GM12878 (cell line): ENCODE measurements at regions not wholly inside any gene's neighbourhood (a gene's known extent, or its start where the extent isn't known, plus 50 kb on each side); places are given as distances from the start of the nearest gene placed in this dataset.

Source experiments
- ATAC-seq: fragments of 200-7000 bp; cut with Tn5 transposase; 3 replicates; pipeline ENCODE4 v1.9.1; 2020; ENCODE audit warnings: mild to moderate bottlenecking, moderate library complexity
- BruUV-seq: library from RNA; stranded (reverse); fragments of 400-500 nt; replicated peaks from 2 replicates; lab custom pipeline; 2021; lab: Mats Ljungman, UMichigan
- CTCF ChIA-PET: fragments of 300-600 bp; sonication (Branson Sonifier 250); formaldehyde crosslinking; extraction: SDS; loops from one replicate; lab custom pipeline; 2021; ENCODE audit warnings: inconsistent platforms; lab: Yijun Ruan, JAX
- POLR2A ChIA-PET: fragments of 350-600 bp; formaldehyde crosslinking; extraction: SDS; loops from one replicate; lab custom pipeline; 2021; ENCODE audit warnings: inconsistent platforms; lab: Charles Lee
- RAD21 ChIA-PET: fragments of 300-600 bp; sonication (Branson Sonifier 250); formaldehyde crosslinking; loops from one replicate; lab custom pipeline; 2023; ENCODE audit warnings: antibody characterized with exemption; ENCODE audit not compliant: unreplicated experiment; lab: Charles Lee
- SMC1A ChIA-PET: fragments of 300-600 bp; sonication (Branson Sonifier 250); formaldehyde crosslinking; loops from one replicate; lab custom pipeline; 2023; ENCODE audit not compliant: unreplicated experiment, uncharacterized antibody; lab: Charles Lee
- DNase-seq: peaks from one replicate; pipeline ENCODE4 v3.0.0-alpha.2; 2011; ENCODE audit warnings: low read depth, low spot score
- FAIRE-seq: peaks from 3 replicates; lab custom pipeline; 2011; peaks lifted over from hg19 to GRCh38; lab: Jason Lieb, UNC
- H2AFZ ChIP-seq: 2 replicates; pipeline ENCODE4 v1.6.0; 2011; ENCODE audit warnings: low read depth, low read length, control low read depth; ENCODE audit not compliant: control insufficient read depth
- H3K27ac ChIP-seq: 2 replicates; pipeline ENCODE4 v1.5.1; 2011; ENCODE audit warnings: control low read depth; ENCODE audit not compliant: control insufficient read depth, insufficient read depth
- H3K27me3 ChIP-seq, 2 experiments: replicated peaks in 1 of 2; 2 replicates each; pipeline versions ENCODE4 v1.6.0 to v1.6.1; 2011; ENCODE audit warnings: low read length in 1 of 2; ENCODE audit not compliant: control insufficient read depth in 2 of 2, insufficient read depth in 2 of 2
- H3K36me3 ChIP-seq, 2 experiments: 2 replicates each; pipeline ENCODE4 v1.5.1; 2011; ENCODE audit warnings: low read length in 1 of 2; ENCODE audit not compliant: control insufficient read depth in 2 of 2, insufficient read depth in 2 of 2
- H3K4me1 ChIP-seq: 2 replicates; pipeline ENCODE4 v1.6.1; 2011; ENCODE audit warnings: mild to moderate bottlenecking, low read length, moderate library complexity, mixed read lengths; ENCODE audit not compliant: control insufficient read depth, insufficient read depth
- H3K4me2 ChIP-seq: 2 replicates; pipeline ENCODE4 v1.6.0; 2011; ENCODE audit warnings: control low read depth; ENCODE audit not compliant: control insufficient read depth, insufficient read depth
- H3K4me3 ChIP-seq: fragments of 200-600 bp; sonication (generic); 2 replicates; pipeline ENCODE4 v1.5.1; 2016
- H3K79me2 ChIP-seq: 2 replicates; pipeline ENCODE4 v1.6.0; 2011; ENCODE audit warnings: low read length; ENCODE audit not compliant: control insufficient read depth, insufficient read depth
- H3K9ac ChIP-seq: 2 replicates; pipeline ENCODE4 v1.8.0; 2011; ENCODE audit warnings: low read length, control low read depth, mixed read lengths; ENCODE audit not compliant: control insufficient read depth, insufficient read depth
- H3K9me3 ChIP-seq: replicated peaks from 3 replicates; pipeline ENCODE4 v1.5.1; 2011; ENCODE audit warnings: mild to moderate bottlenecking, low read length; ENCODE audit not compliant: control insufficient read depth, insufficient read depth
- H4K20me1 ChIP-seq: 2 replicates; pipeline ENCODE4 v1.6.0; 2011; ENCODE audit not compliant: control insufficient read depth, insufficient read depth
- BCL3 ChIP-seq: IDR thresholded peaks from 2 replicates; pipeline ENCODE4 v1.6.1; 2011; ENCODE audit warnings: borderline replicate concordance, low read depth, mild to moderate bottlenecking, moderate library complexity, low read length; ENCODE audit not compliant: insufficient read depth, poor library complexity, severe bottlenecking
- CHD2 ChIP-seq: IDR thresholded peaks from 2 replicates; pipeline ENCODE4 v1.6.1; 2011; ENCODE audit warnings: low read depth, low read length, improper control_type of control experiment, borderline replicate concordance
- ESRRA ChIP-seq: IDR thresholded peaks from 2 replicates; pipeline ENCODE4 v1.6.1; 2012; ENCODE audit warnings: mild to moderate bottlenecking, low read length, improper control_type of control experiment
- FOS ChIP-seq: IDR thresholded peaks from 3 replicates; pipeline ENCODE4 v1.6.1; 2011; ENCODE audit warnings: borderline replicate concordance; ENCODE audit not compliant: insufficient read length; ENCODE audit errors: extremely low read depth
- FOXK2 ChIP-seq: fragments of 450-650 bp; IDR thresholded peaks from 2 replicates; pipeline ENCODE4 v1.6.1; 2017; ENCODE audit warnings: mild to moderate bottlenecking, moderate library complexity
- MEF2A ChIP-seq: IDR thresholded peaks from 2 replicates; pipeline ENCODE4 v1.6.1; 2011; ENCODE audit warnings: low read depth, mild to moderate bottlenecking, low read length, moderate library complexity; ENCODE audit not compliant: insufficient read depth
- MXI1 ChIP-seq: fragments of 150-350 bp; IDR thresholded peaks from 2 replicates; pipeline ENCODE4 v1.6.1; 2011; ENCODE audit warnings: low read depth, mild to moderate bottlenecking, inconsistent platforms, low read length, improper control_type of control experiment
- SMAD5 ChIP-seq: IDR thresholded peaks from 2 replicates; pipeline ENCODE4 v1.6.1; 2016; ENCODE audit warnings: antibody characterized with exemption, low read depth
- YBX1 ChIP-seq: fragments of 450-650 bp; IDR thresholded peaks from 2 replicates; pipeline ENCODE4 v1.6.1; 2016; ENCODE audit warnings: antibody characterized with exemption
- ZBTB11 ChIP-seq: fragments of 450-650 bp; formaldehyde crosslinking; IDR thresholded peaks from 2 replicates; pipeline ENCODE4 v1.5.0; 2022; ENCODE audit warnings: mild to moderate bottlenecking, missing genetic modification characterization
- ZZZ3 ChIP-seq: IDR thresholded peaks from 2 replicates; pipeline ENCODE4 v1.6.1; 2011; ENCODE audit warnings: low read depth; ENCODE audit not compliant: control insufficient read depth, insufficient read length
- WGBS: methylation state at CpG from one replicate; pipeline ENCODE4 v1.1.6; 2016; ENCODE audit warnings: low lambda C conversion rate; ENCODE audit not compliant: insufficient replicate concordance, insufficient coverage; ENCODE audit errors: missing lambda C conversion rate; 5-methylcytosine and 5-hydroxymethylcytosine counted together
- in situ Hi-C: fragments of 300-500 bp; cut with MboI; formaldehyde crosslinking; loops from 9 replicates; pipeline ENCODE4 v1.14.3; 2018; ENCODE audit warnings: mixed read lengths
- intact Hi-C: fragments of 100-400 bp; cut with micrococcal nuclease; formaldehyde crosslinking; loops from one replicate; pipeline ENCODE4 v1.14.2; 2022; ENCODE audit not compliant: unreplicated experiment
- TF ChIP-seq, protein P1 (sequence below): fragments of 450-650 bp; formaldehyde crosslinking; IDR thresholded peaks from 2 replicates; pipeline ENCODE4 v1.4.0; 2020; ENCODE audit warnings: mild to moderate bottlenecking, moderate library complexity

DNA sequence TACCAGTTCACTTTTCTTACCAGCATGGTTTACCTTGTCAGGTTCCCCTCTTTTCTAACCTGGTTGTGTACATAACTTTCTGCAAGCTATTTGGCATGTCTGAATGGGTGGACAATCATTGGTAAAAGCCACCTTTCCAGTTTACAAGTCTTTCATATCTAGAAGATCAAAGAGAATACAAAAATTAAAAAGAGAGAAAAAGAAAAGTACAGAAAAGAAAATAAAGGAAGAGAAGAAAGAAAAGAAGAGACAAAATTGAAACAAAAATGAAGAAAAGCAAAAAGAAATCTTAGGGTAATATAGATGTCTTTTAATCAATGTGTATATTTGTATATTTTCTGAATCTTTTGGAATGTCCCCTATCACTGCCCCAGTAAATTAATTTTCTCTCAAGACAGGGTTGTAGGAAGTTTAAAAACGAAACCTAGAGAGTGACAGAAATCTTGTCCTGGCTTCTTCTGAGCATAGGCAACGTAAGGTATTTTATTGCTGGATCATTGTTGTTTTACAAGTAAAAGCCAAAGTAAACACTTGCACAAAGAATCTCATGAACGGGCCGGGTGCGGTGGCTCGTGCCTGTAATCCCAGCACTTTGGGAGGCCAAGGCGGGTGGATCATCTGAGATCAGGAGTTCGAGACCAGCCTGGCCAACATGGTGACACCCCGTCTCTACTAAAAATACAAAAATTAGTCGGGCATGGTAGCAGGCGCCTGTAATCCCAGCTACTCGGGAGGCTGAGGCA lies 98.7 kb upstream of the IFNE start (continued):
- TF ChIP-seq SMAD5 = no peak
- no peak for TF ChIP-seq FOS
- no peak for TF ChIP-seq ZZZ3
- TF ChIP-seq, all 136 proteins: peak for 0

- Histone ChIP-seq H3K27ac (no peak overlapping the region), H2AFZ (no peak overlapping the region), H3K36me3 (no peaks in the 10 kb centered on the region), H3K4me2 (no peak overlapping the region), H3K9ac (no peak overlapping the region), H3K4me1 (no peaks in the 10 kb centered on the region), H3K79me2 (no peaks in the 10 kb centered on the region), H3K9me3 (no peaks in the 10 kb centered on the region), H4K20me1 (no peaks in the 10 kb centered on the region), H3K27me3 (no peaks in the 10 kb centered on the region), H3K4me3 (no peak overlapping the region)
- 0% methylated on average over 3 of the region's 3 CpGs for WGBS
- ATAC-seq = no peak
- ChIA-PET CTCF (no interaction called here), POLR2A (no interaction called here), SMC1A (interaction anchor here (1.4 kb wide), 1 partner anchor 30 kb away, joined by 3 read pairs; no protein-coding TSS in a partner anchor), RAD21 (no interaction called here)
- BruUV-seq = no TSS peak
- no peak for FAIRE-seq
- no peak for DNase-seq
- in situ Hi-C loops (no loop called here), intact Hi-C loops (no loop called here)
- TF ChIP-seq MXI1 (no peak), BCL3 (no peak), ZBTB11 (CRISPR knock-in tag) (no peak), FOXK2 (no peak), MEF2A (no peak), CHD2 (no peak), ESRRA (no peak), YBX1 (no peak)
- TF ChIP-seq, protein P1, sequence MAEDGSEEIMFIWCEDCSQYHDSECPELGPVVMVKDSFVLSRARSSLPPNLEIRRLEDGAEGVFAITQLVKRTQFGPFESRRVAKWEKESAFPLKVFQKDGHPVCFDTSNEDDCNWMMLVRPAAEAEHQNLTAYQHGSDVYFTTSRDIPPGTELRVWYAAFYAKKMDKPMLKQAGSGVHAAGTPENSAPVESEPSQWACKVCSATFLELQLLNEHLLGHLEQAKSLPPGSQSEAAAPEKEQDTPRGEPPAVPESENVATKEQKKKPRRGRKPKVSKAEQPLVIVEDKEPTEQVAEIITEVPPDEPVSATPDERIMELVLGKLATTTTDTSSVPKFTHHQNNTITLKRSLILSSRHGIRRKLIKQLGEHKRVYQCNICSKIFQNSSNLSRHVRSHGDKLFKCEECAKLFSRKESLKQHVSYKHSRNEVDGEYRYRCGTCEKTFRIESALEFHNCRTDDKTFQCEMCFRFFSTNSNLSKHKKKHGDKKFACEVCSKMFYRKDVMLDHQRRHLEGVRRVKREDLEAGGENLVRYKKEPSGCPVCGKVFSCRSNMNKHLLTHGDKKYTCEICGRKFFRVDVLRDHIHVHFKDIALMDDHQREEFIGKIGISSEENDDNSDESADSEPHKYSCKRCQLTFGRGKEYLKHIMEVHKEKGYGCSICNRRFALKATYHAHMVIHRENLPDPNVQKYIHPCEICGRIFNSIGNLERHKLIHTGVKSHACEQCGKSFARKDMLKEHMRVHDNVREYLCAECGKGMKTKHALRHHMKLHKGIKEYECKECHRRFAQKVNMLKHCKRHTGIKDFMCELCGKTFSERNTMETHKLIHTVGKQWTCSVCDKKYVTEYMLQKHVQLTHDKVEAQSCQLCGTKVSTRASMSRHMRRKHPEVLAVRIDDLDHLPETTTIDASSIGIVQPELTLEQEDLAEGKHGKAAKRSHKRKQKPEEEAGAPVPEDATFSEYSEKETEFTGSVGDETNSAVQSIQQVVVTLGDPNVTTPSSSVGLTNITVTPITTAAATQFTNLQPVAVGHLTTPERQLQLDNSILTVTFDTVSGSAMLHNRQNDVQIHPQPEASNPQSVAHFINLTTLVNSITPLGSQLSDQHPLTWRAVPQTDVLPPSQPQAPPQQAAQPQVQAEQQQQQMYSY = no peak
Observed at GRCh38 chr9:21583628-21584377, 101.7 kb upstream of the IFNE start.
